ENCODE measurements at regions not wholly inside any gene's neighbourhood (a gene's known extent, or its start where the extent isn't known, plus 50 kb on each side); places are given as distances from the start of the nearest gene placed in this dataset.

DNA sequence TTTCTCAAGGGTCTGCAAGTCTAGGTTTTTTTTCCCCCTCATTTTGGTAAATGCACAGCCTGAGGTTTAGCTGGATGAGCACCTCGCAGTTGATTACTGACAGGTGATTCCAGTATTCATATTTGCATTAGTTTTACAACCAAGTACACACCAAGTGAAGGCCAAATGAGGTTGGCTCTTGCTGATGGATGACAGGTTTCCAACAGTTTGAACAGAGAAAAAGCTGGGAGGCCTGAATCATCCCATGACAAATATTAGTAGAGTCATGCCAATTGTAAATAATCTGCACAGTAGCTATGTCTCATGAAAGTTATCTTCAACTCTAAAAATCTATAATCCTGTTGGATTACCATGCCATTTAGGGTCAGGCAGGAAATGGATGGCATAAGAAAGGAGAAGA is 399.8 kb downstream of the HTR7 start:
- H3K9me3 ChIP-seq = no peaks in the 10 kb centered on the region
- H3K4me3 ChIP-seq = no peak overlapping the region
- 76 to 85% (median 78%) methylated on average over 1 of the region's 1 CpG for WGBS, 4 donors
- intact Hi-C loops (cut with DNase I) = no loop called here
- TF ChIP-seq, protein P1, sequence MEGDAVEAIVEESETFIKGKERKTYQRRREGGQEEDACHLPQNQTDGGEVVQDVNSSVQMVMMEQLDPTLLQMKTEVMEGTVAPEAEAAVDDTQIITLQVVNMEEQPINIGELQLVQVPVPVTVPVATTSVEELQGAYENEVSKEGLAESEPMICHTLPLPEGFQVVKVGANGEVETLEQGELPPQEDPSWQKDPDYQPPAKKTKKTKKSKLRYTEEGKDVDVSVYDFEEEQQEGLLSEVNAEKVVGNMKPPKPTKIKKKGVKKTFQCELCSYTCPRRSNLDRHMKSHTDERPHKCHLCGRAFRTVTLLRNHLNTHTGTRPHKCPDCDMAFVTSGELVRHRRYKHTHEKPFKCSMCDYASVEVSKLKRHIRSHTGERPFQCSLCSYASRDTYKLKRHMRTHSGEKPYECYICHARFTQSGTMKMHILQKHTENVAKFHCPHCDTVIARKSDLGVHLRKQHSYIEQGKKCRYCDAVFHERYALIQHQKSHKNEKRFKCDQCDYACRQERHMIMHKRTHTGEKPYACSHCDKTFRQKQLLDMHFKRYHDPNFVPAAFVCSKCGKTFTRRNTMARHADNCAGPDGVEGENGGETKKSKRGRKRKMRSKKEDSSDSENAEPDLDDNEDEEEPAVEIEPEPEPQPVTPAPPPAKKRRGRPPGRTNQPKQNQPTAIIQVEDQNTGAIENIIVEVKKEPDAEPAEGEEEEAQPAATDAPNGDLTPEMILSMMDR (IDR thresholded peaks at IDR 0.05) = no peak
- no peak for TF ChIP-seq POLR2A (IDR thresholded peaks at IDR 0.05)
- H3K27ac ChIP-seq = no peak overlapping the region
- no peak for ATAC-seq
- H3K36me3 ChIP-seq = no peaks in the 10 kb centered on the region
- H3K4me1 ChIP-seq = no peaks in the 10 kb centered on the region
- no peaks in the 10 kb centered on the region for H3K27me3 ChIP-seq
- no peak for DNase-seq

DNA sequence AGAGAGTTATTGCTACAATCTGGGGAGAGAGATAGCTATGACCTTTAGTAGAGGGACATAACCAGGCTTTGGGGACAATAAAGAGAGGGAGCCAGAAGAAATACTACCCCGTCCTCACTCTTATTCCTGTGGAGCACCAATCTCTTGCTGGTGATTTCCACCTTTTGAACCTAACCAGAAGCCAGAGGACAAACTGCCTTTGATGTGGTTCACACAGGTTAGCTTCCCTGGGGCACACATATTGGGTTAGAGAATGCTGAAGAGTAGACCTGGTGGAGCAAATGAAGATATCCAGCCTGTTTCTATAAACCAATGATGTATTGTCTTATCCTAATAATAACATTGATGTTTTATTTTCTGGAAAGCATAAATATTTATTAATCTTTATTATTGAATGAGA is 399.3 kb downstream of the HTR7 start:
- no peaks in the 10 kb centered on the region for H3K27me3 ChIP-seq
- ATAC-seq (no peak), DNase-seq (no peak)
- no peaks in the 10 kb centered on the region for H3K36me3 ChIP-seq
- H3K27ac ChIP-seq = no peak overlapping the region
- no peaks in the 10 kb centered on the region for H3K9me3 ChIP-seq
- WGBS, 4 donors = 59 to 76% (median 61%) methylated on average over 1 of the region's 1 CpG
- intact Hi-C loops (cut with DNase I) = no loop called here
- TF ChIP-seq, protein P1 (IDR thresholded peaks at IDR 0.05) = no peak
- TF ChIP-seq POLR2A (IDR thresholded peaks at IDR 0.05) = no peak
- no peak overlapping the region for H3K4me3 ChIP-seq
- no peaks in the 10 kb centered on the region for H3K4me1 ChIP-seq

DNA sequence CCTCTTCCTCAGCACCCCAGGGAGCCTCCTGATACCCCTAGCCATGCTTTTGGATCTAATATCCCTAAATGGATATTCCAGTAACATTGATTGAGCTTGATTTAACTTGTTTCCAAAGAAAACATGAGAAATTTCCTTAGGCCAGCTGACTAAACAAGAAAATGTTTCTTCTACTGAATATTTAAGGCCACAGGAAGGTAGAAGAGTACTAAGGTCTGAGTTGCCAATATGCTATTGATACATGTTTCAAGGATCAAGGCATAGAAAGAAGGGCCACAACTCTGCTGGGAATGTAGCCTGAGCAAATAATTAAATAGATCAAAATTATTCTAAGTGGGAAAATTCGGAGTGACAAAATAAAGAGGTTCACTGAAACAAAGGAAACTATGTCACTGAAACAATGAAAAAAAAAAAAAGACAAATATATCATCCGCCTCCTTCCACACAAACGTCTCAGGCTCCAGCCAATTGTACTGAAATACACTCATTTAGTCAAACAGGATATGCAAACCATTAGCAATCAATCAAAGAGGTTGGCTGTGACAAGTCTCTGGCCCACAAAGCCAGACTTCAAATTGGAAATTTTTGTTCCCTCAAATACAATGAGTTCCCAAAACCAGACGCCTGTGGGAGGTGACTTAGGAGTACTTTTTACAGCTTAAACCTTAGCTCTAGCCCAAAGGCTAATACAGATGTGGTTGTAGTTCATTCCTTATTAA is 396.2 kb downstream of the HTR7 start:
- DNase-seq (no peak), ATAC-seq (no peak)
- H3K4me3 ChIP-seq = no peak overlapping the region
- intact Hi-C loops (cut with DNase I) = no loop called here
- 39 to 53% (median 45%) methylated on average over 4 of the region's 4 CpGs for WGBS, 4 donors
- H3K27me3 ChIP-seq = no peaks in the 10 kb centered on the region
- no peak for TF ChIP-seq POLR2A (IDR thresholded peaks at IDR 0.05)
- TF ChIP-seq, protein P1 (IDR thresholded peaks at IDR 0.05) = no peak
- no peak overlapping the region for H3K27ac ChIP-seq
- H3K36me3 ChIP-seq = no peaks in the 10 kb centered on the region
- H3K4me1 ChIP-seq = no peaks in the 10 kb centered on the region
- H3K9me3 ChIP-seq = no peaks in the 10 kb centered on the region

DNA sequence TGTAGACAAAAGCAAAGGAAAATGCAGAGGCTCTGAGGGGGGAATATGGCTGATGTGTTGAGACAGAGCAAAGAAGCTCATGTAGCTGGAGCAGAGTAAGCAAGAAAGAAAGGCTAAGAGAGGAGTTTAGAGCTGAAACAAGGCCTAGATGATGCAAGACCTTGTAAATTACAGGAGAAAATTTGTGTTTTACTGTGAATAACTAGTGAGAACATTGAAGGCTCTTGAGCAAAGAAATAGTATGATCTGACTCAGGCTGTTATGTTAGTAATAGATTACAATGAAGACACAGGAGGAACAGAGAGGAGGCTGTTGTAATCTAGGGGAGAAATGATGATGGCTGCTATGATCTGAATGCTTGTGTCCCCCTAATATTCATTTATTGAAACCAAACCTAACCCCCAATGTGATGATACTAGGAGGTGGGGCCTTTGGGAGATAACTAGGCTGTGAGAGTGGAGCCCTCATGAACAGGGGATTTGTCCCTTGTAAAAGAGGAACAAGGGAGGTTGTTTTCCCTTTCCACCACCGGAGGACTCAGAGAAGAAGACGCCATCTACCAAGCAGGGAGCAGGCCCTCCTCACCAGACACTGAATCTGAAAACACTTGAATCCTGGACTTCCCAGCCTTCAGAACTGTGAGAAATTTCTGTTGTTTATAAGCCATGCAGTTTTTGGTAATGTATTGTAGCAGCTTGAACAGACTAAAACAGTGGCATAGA is 394.9 kb downstream of the HTR7 start:
- Histone ChIP-seq H3K4me1 (no peaks in the 10 kb centered on the region), H3K27ac (no peak overlapping the region), H3K36me3 (no peaks in the 10 kb centered on the region), H3K4me3 (no peak overlapping the region), H3K9me3 (no peaks in the 10 kb centered on the region), H3K27me3 (no peaks in the 10 kb centered on the region)
- 85 to 92% (median 91%) methylated on average over 2 of the region's 2 CpGs for WGBS, 4 donors
- DNase-seq (no peak), ATAC-seq (no peak)
- no peak for TF ChIP-seq POLR2A (IDR thresholded peaks at IDR 0.05)
- TF ChIP-seq, protein P1 (IDR thresholded peaks at IDR 0.05) = no peak
- intact Hi-C loops (cut with DNase I) = no loop called here

All from heart left ventricle (tissue), 16 donors.